Tibial nerve (tissue), 4 donors: ENCODE measurements at regions not wholly inside any gene's neighbourhood (a gene's known extent, or its start where the extent isn't known, plus 50 kb on each side); places are given as distances from the start of the nearest gene placed in this dataset.

Source experiments
- DNase-seq, 2 donors: peaks; one replicate each; pipeline ENCODE4 v3.0.0-alpha.2; 2019; ENCODE audit warnings: low spot score in 2 of 2
- H3K27ac ChIP-seq, 4 donors: fragments of 200-600 bp; sonication (generic) in 3 of 4; one replicate each; pipeline ENCODE4 v1.5.1; 2017 to 2019; ENCODE audit warnings: mild to moderate bottlenecking in 1 of 4
- H3K27me3 ChIP-seq, 2 donors: fragments of 200-600 bp; sonication (generic) in 1 of 2; one replicate each; pipeline versions ENCODE4 v1.5.1 to v1.6.0; 2017 to 2019
- H3K36me3 ChIP-seq, 3 donors: fragments of 200-600 bp; sonication (generic); one replicate each; pipeline ENCODE4 v1.5.1; 2018 to 2019
- H3K4me1 ChIP-seq, 4 donors: fragments of 200-600 bp; sonication (generic) in 3 of 4; one replicate each; pipeline ENCODE4 v1.5.1; 2017 to 2019
- H3K4me3 ChIP-seq, 4 donors: fragments of 200-600 bp; sonication (generic) in 3 of 4; one replicate each; pipeline ENCODE4 v1.5.1; 2017 to 2019; ENCODE audit warnings: mild to moderate bottlenecking in 1 of 4, moderate library complexity in 1 of 4
- H3K9me3 ChIP-seq, 4 donors: fragments of 200-600 bp; sonication (generic) in 3 of 4; one replicate each; pipeline ENCODE4 v1.5.1; 2017 to 2019
- CTCF ChIP-seq, 5 experiments: fragments of 200-600 bp in 3 of 5; fragments of 450-650 bp in 2 of 5; sonication (generic) in 3 of 5; IDR thresholded peaks; one replicate each; pipeline ENCODE4 v1.5.1; 2016 to 2019; ENCODE audit warnings: antibody characterized with exemption in 5 of 5, mild to moderate bottlenecking in 3 of 5, moderate library complexity in 2 of 5
- EP300 ChIP-seq, 2 donors: sonication (generic); formaldehyde crosslinking; IDR thresholded peaks; one replicate each; pipeline ENCODE4 v1.6.1; 2017; ENCODE audit warnings: antibody characterized with exemption in 2 of 2, mild to moderate bottlenecking in 1 of 2
- POLR2A ChIP-seq, 2 donors: fragments of 450-650 bp; IDR thresholded peaks; one replicate each; pipeline ENCODE4 v1.6.1; 2017; ENCODE audit warnings: antibody characterized with exemption in 2 of 2, mild to moderate bottlenecking in 2 of 2, moderate library complexity in 2 of 2
- whole genome bisulfite sequencing, 2 donors: methylation state at CpG; one replicate each; pipeline ENCODE4 v1.1.5; 2018; 5-methylcytosine and 5-hydroxymethylcytosine counted together

- Histone ChIP-seq H3K27ac (no peak overlapping the region), H3K9me3 (no peaks in the 10 kb centered on the region), H3K36me3 (no peaks in the 10 kb centered on the region), H3K4me1 (no peaks in the 10 kb centered on the region), H3K27me3 (no peaks in the 10 kb centered on the region), H3K4me3 (no peak overlapping the region)
- WGBS, 2 donors = 87 to 89% methylated on average over 4 of the region's 4 CpGs
- TF ChIP-seq EP300 (IDR thresholded peaks at IDR 0.05) = no peak
- no peak for TF ChIP-seq CTCF (IDR thresholded peaks at IDR 0.05)
- no peak for TF ChIP-seq POLR2A (IDR thresholded peaks at IDR 0.05)
- DNase-seq = no peak
These were observed 77.9 kb upstream of the HECW1 start for GRCh38 chr7:43034535-43035002.

DNA sequence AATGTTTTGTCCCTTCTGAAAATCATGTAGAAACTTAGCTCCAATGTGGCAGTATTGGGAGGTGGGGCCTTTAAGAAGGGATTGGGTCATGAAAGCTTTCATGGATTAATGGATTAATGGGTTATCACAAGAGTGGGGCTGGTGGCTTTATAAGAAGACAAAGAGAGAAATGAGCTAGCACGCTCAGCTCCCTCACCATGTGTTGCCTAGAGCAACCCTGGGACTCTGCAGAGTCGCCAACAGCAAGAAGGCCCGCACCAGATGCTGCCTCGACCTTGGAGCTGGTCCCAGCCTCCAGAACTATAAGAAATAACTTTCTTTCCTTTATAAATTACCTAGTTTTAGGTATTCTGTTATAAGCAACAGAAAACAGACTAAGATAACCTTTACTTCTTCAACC, 74.9 kb upstream of the HECW1 start:
- no peak for DNase-seq
- 81 to 86% methylated on average over 4 of the region's 4 CpGs for WGBS, 2 donors
- Histone ChIP-seq H3K9me3 (no peaks in the 10 kb centered on the region), H3K4me3 (no peak overlapping the region), H3K36me3 (no peaks in the 10 kb centered on the region), H3K4me1 (no peaks in the 10 kb centered on the region), H3K27me3 (no peaks in the 10 kb centered on the region), H3K27ac (no peak overlapping the region)
- TF ChIP-seq CTCF (IDR thresholded peaks at IDR 0.05) = no peak
- no peak for TF ChIP-seq POLR2A (IDR thresholded peaks at IDR 0.05)
- no peak for TF ChIP-seq EP300 (IDR thresholded peaks at IDR 0.05)

- no peaks in the 10 kb centered on the region for H3K9me3 ChIP-seq
- WGBS, 2 donors = 52 to 74% methylated on average over 3 of the region's 3 CpGs
- H3K36me3 ChIP-seq = no peaks in the 10 kb centered on the region
- no peak overlapping the region for H3K27ac ChIP-seq
- no peaks in the 10 kb centered on the region for H3K4me1 ChIP-seq
- DNase-seq = no peak
- TF ChIP-seq CTCF (IDR thresholded peaks at IDR 0.05) = no peak
- no peak for TF ChIP-seq EP300 (IDR thresholded peaks at IDR 0.05)
- no peak for TF ChIP-seq POLR2A (IDR thresholded peaks at IDR 0.05)
- H3K4me3 ChIP-seq = no peak overlapping the region
- no peaks in the 10 kb centered on the region for H3K27me3 ChIP-seq
These were observed 74.2 kb upstream of the HECW1 start for GRCh38 chr7:43038254-43038653.

- no peaks in the 10 kb centered on the region for H3K36me3 ChIP-seq
- H3K27ac ChIP-seq = no peak overlapping the region
- H3K4me3 ChIP-seq = no peak overlapping the region
- no peaks in the 10 kb centered on the region for H3K4me1 ChIP-seq
- WGBS, 2 donors = 44 to 54% methylated on average over 3 of the region's 3 CpGs
- no peaks in the 10 kb centered on the region for H3K27me3 ChIP-seq
- no peak for DNase-seq
- H3K9me3 ChIP-seq = no peaks in the 10 kb centered on the region
- TF ChIP-seq POLR2A (IDR thresholded peaks at IDR 0.05) (no peak), EP300 (IDR thresholded peaks at IDR 0.05) (no peak), CTCF (IDR thresholded peaks at IDR 0.05) (no peak)
These were observed 73.1 kb upstream of the HECW1 start for GRCh38 chr7:43039346-43039745.

DNA sequence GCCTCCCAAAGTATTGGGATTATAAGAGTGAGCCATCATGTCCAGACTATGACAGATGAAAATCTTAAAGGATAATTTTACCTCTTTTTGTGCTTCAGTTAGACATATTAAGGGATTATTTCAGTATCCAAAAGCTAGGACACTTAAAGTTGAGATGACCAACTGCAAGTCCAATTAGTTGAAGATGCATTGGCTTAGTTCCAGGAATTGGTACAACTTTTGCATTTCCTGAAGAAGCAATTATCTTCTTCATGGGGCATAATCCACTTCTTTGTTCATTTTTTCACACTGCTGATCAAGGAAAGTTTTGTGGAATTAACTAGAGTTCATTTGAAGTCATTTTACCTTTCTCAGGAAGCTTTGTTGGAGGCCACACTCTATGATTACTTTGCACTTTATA, 72.0 kb upstream of the HECW1 start:
- H3K4me3 ChIP-seq = no peak overlapping the region
- H3K27me3 ChIP-seq = no peaks in the 10 kb centered on the region
- TF ChIP-seq POLR2A (IDR thresholded peaks at IDR 0.05) = no peak
- TF ChIP-seq CTCF (IDR thresholded peaks at IDR 0.05) = no peak
- no peak for TF ChIP-seq EP300 (IDR thresholded peaks at IDR 0.05)
- DNase-seq = no peak
- H3K4me1 ChIP-seq = no peaks in the 10 kb centered on the region
- no peaks in the 10 kb centered on the region for H3K9me3 ChIP-seq
- H3K27ac ChIP-seq = no peak overlapping the region
- H3K36me3 ChIP-seq = no peaks in the 10 kb centered on the region
